ENCODE measurements at regions not wholly inside any gene's neighbourhood (a gene's known extent, or its start where the extent isn't known, plus 50 kb on each side); places are given as distances from the start of the nearest gene placed in this dataset.

- no peak for TF ChIP-seq ZNF615 (CRISPR knock-in tag; IDR thresholded peaks at IDR 0.05; ENCODE audit: borderline replicate concordance)
- no peak for TF ChIP-seq CTCF (CRISPR knock-in tag; IDR thresholded peaks at IDR 0.05)
- no peak for TF ChIP-seq MAX (IDR thresholded peaks at IDR 0.05)
- no peak for TF ChIP-seq JUND (CRISPR knock-in tag; IDR thresholded peaks at IDR 0.05)
- no peak for TF ChIP-seq NFIC (IDR thresholded peaks at IDR 0.05; ENCODE audit: low read length)
- TF ChIP-seq GABPB1 (CRISPR knock-in tag; IDR thresholded peaks at IDR 0.05), result no peak
- no peak for TF ChIP-seq CC2D1A (CRISPR knock-in tag; IDR thresholded peaks at IDR 0.05)
- TF ChIP-seq EZH2 (conservative IDR thresholded peaks at IDR 0.05; ENCODE audit: low read depth, low read length), result no peak
- TF ChIP-seq CHD4 (IDR thresholded peaks at IDR 0.05; ENCODE audit: borderline replicate concordance, low read length), result no peak
- no peak for TF ChIP-seq FOXK1 (CRISPR knock-in tag; IDR thresholded peaks at IDR 0.05; ENCODE audit: borderline replicate concordance, low read depth)
- no peak for TF ChIP-seq RAD21 (CRISPR knock-in tag; IDR thresholded peaks at IDR 0.05)
Observed at GRCh38 chr22:49623176-49623575, 204.5 kb downstream of the BRD1 start.

All from HepG2 (cell line).